GM12873 (cell line): ENCODE measurements at regions not wholly inside any gene's neighbourhood (a gene's known extent, or its start where the extent isn't known, plus 50 kb on each side); places are given as distances from the start of the nearest gene placed in this dataset.
A peak's percentile ranks its signal among the peaks of the same experiment; 100 is the strongest.

Experiments used
- TF ChIP-seq, protein P1 (sequence below): IDR thresholded peaks from 2 replicates; pipeline ENCODE4 v1.5.1; 2012; ENCODE audit warnings: low read depth, mild to moderate bottlenecking, moderate library complexity, low read length, control low read depth; ENCODE audit not compliant: insufficient read depth; ENCODE audit errors: missing control alignments

DNA sequence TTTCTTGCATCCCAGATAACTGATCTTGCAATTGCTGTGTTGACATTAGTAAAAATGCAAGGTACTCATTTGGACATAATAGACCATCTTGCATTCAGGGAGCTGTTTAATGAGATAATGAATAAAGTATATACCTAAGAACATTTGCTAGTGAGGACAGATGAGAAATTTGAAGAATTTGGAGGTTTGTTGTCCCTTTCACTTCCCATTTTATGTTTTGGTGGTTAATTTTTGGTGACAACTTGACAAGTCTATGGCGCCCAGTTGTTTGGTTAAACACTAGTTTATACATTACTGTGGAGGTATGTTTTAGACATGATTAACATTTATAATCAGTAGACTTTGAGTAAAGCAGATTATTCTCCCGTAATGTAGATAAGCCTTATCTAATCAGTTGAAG lies 300.2 kb upstream of the SYNCRIP start:
- TF ChIP-seq, protein P1, sequence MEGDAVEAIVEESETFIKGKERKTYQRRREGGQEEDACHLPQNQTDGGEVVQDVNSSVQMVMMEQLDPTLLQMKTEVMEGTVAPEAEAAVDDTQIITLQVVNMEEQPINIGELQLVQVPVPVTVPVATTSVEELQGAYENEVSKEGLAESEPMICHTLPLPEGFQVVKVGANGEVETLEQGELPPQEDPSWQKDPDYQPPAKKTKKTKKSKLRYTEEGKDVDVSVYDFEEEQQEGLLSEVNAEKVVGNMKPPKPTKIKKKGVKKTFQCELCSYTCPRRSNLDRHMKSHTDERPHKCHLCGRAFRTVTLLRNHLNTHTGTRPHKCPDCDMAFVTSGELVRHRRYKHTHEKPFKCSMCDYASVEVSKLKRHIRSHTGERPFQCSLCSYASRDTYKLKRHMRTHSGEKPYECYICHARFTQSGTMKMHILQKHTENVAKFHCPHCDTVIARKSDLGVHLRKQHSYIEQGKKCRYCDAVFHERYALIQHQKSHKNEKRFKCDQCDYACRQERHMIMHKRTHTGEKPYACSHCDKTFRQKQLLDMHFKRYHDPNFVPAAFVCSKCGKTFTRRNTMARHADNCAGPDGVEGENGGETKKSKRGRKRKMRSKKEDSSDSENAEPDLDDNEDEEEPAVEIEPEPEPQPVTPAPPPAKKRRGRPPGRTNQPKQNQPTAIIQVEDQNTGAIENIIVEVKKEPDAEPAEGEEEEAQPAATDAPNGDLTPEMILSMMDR, result no peak

DNA sequence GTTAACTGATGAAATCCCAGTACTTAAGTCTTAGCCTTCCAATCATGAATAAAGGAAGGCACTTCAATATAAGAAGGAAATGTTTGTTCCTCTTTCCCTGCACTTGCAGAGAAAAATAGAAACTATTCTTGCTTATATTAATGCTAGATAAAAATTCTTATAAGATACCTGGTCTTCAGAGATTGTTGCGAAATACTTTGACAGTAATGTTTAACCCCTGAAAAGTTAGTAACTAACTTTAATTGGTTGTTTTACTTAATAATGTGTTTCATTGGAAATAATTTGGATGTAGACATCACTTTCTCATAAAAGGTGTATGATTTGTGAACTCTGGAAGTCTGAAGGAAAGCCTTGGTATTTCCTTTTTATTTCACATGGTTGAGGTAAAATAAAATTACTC lies 294.2 kb upstream of the SYNCRIP start:
- TF ChIP-seq, protein P1, result no peak

DNA sequence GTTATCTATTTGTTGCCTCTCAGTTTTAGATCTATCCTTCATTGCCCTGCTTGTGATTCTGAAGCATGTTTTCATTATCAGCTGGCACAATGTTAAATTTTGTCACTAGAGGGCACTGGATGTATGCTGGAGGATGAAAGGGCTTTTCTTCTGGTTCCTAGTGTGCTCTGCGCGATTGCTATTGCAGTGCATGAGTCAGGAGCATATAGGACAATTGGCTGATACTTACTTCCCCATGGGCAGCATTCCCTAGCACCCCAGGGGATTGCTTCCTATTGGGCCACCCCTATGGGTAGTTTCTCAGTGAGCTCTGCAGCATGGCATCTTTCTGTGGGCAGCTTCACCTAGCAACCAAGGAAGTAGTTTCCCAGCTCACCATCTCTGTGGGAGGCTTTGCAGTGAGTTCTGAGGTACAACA lies 280.3 kb upstream of the SYNCRIP start:
- TF ChIP-seq, protein P1, result peak; percentile 76

DNA sequence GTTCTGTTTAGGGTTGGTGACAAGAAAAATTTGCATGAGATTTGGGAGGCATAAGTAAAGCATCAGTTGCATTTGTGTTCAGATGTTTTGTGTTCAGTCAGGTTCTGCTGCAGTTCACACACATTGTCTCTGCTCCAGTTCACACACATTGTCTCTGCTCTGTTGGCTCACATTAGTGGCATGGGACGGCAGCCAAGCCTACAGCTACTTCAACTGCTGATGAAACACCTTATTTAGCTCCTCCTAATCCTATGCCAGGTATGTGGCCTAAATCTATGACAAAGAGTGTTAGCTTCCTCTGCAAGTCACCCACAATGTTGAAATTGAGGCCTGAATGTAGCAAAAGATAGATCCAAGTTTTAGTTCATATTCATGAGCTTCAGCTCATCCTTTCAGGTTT lies 278.1 kb upstream of the SYNCRIP start:
- TF ChIP-seq, protein P1, result no peak

DNA sequence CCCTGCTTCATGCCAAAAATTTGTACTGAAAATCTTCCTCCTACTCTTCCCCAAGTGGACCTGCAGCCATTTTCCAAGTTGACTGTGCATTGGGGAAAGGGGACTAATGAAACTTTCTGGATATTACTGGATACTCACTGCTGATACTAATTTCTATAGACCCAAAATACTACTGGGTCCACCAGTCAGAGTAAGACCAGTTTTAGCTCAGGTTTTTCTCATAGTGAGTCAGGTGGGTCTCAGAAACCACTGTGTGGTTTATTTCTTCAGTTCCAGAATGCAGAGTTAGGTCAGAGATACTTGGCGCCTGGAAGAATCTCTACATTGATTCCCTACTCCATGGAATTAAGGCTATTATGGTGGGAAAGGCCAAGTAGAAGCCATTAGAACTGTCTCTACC lies 274.8 kb upstream of the SYNCRIP start:
- TF ChIP-seq, protein P1, result no peak

DNA sequence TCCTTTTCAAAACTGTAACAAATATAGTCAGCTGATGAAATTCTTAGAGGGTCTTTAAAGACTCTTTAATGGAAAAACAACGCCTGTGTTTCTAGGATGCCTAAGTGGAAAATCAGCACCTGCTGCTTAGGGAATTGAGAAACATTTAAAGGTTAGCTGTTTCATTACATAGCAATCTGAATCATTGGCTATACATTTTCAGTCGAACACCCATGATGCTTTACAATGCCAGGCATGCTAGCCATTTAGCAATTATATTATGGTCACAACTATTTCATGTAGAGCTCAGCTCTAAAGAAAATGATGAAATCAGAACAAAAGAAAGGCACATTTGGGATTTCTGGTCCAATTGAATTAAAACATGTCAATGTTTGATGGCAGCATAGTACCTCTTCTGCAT lies 270.3 kb upstream of the SYNCRIP start:
- TF ChIP-seq, protein P1, result no peak

DNA sequence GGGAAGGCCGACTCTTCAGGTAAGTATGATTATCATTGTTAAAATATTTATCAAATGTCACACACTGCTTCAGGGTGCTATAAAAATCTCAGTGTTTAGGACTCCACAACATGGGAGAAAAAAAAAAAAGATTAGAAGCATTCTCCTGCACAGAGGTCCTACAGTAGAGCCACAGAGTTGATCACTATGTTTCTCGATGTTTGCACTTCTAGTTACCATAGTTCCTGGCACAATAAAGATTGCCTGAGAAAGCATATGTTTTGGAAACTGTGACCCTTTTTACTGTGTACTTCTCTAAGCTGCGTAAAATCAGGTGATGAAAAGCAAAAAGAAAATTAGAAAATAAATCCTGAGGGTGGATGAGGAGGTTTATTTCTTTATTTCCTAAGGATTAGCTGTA lies 269.9 kb upstream of the SYNCRIP start:
- TF ChIP-seq, protein P1, result no peak

DNA sequence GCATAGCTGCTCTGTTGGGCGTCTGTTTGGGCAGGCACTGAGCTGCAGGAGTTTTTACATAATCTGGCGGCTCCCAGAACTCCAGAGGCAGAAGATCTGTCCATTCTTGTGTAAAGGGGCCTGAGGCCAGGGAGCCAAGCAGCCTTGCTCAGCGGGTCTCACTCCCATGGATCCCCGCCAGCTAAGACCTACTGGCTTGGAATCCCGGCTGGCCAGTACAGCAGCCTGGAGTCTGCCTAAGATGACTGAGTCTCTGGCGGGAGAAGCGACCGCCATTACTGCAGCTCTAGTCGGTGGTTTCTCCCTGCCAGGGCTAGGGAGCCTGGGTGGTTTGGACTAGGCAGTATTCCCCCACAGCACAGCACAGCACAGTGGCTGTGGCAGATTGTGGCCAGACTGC lies 268.4 kb upstream of the SYNCRIP start:
- TF ChIP-seq, protein P1, result no peak
